ENCODE measurements at regions not wholly inside any gene's neighbourhood (a gene's known extent, or its start where the extent isn't known, plus 50 kb on each side); places are given as distances from the start of the nearest gene placed in this dataset.
A peak's percentile ranks its signal among the peaks of the same experiment; 100 is the strongest.
"Not testable (repeated sequence)": the region's sequence is repeated elsewhere in the genome, so short reads cannot be mapped to it uniquely, and the experiment has no call there.

- Mint-ChIP-seq H3K4me3 (no peak overlapping the region), H3K4me1 (ENCODE audit: unreplicated experiment) (peaks cover 6% of the 10 kb centered on the region)
- TF ChIP-seq CTCF (conservative IDR thresholded peaks at IDR 0.05) = no peak
Observed at GRCh38 chr6:169975701-169976100, 224.3 kb downstream of the ERMARD start.

GRCh38 chr6:169975286-169975685, 223.9 kb downstream of the ERMARD start:
- TF ChIP-seq CTCF (conservative IDR thresholded peaks at IDR 0.05) = no peak
- no peak for DNase-seq (ENCODE audit: extremely low spot score, unreplicated experiment)
- Mint-ChIP-seq H3K4me3 (no peak overlapping the region), H3K9me3 (no peaks in the 10 kb centered on the region), H3K4me1 (ENCODE audit: unreplicated experiment) (peaks cover 6% of the 10 kb centered on the region), H3K27ac (no peak overlapping the region), H3K36me3 (no peaks in the 10 kb centered on the region), H3K27me3 (peaks cover 15% of the 10 kb centered on the region)

More at GRCh38 chr6:169975701-169976100, 224.3 kb downstream of the ERMARD start:
- Mint-ChIP-seq H3K27ac (no peak overlapping the region), H3K9me3 (no peaks in the 10 kb centered on the region), H3K27me3 (peaks cover 15% of the 10 kb centered on the region), H3K36me3 (no peaks in the 10 kb centered on the region)
- DNase-seq (ENCODE audit: extremely low spot score, unreplicated experiment) = no peak

- H3K27me3 Mint-ChIP-seq = peaks cover 10% of the 10 kb centered on the region
- no peak overlapping the region for H3K4me3 Mint-ChIP-seq
- no peaks in the 10 kb centered on the region for H3K9me3 Mint-ChIP-seq
- DNase-seq (ENCODE audit: extremely low spot score, unreplicated experiment) = no peak
- no peak for TF ChIP-seq CTCF (conservative IDR thresholded peaks at IDR 0.05)
- peaks cover 4% of the 10 kb centered on the region for H3K4me1 Mint-ChIP-seq (ENCODE audit: unreplicated experiment)
- H3K36me3 Mint-ChIP-seq = no peaks in the 10 kb centered on the region
- no peak overlapping the region for H3K27ac Mint-ChIP-seq
Observed at GRCh38 chr6:169974663-169975062, 223.2 kb downstream of the ERMARD start.

- peak; percentile 66 for DNase-seq (ENCODE audit: extremely low spot score, unreplicated experiment)
- H3K27me3 Mint-ChIP-seq, H3K4me3 Mint-ChIP-seq: not testable (repeated sequence)
Observed at GRCh38 chr6:169973588-169974467, 222.4 kb downstream of the ERMARD start.

GRCh38 chr6:169972736-169973135, 221.3 kb downstream of the ERMARD start:
- Mint-ChIP-seq H3K27ac (no peak overlapping the region), H3K9me3 (no peaks in the 10 kb centered on the region), H3K36me3 (no peaks in the 10 kb centered on the region), H3K27me3 (peaks cover 6% of the 10 kb centered on the region), H3K4me1 (ENCODE audit: unreplicated experiment) (peaks cover 4% of the 10 kb centered on the region), H3K4me3 (no peak overlapping the region)
- TF ChIP-seq CTCF (conservative IDR thresholded peaks at IDR 0.05) = no peak
- peak; percentile 55 for DNase-seq (ENCODE audit: extremely low spot score, unreplicated experiment)

More at GRCh38 chr6:169973588-169974467, 222.4 kb downstream of the ERMARD start:
- not testable (repeated sequence) for H3K36me3 Mint-ChIP-seq; H3K4me1 Mint-ChIP-seq (ENCODE audit: unreplicated experiment); H3K27ac Mint-ChIP-seq; H3K9me3 Mint-ChIP-seq

- Mint-ChIP-seq H3K27ac (no peak overlapping the region), H3K9me3 (no peaks in the 10 kb centered on the region), H3K27me3 (peaks cover 5% of the 10 kb centered on the region), H3K4me1 (ENCODE audit: unreplicated experiment) (peaks cover 4% of the 10 kb centered on the region), H3K4me3 (no peak overlapping the region), H3K36me3 (no peaks in the 10 kb centered on the region)
- DNase-seq (ENCODE audit: extremely low spot score, unreplicated experiment) = peak; percentile 54
- no peak for TF ChIP-seq CTCF (conservative IDR thresholded peaks at IDR 0.05)
Observed at GRCh38 chr6:169972101-169972651, 220.8 kb downstream of the ERMARD start.

Measured in type B pancreatic cell (in vitro differentiated cells).